H1 (cell line): ENCODE measurements at regions not wholly inside any gene's neighbourhood (a gene's known extent, or its start where the extent isn't known, plus 50 kb on each side); places are given as distances from the start of the nearest gene placed in this dataset.

Experiments used
- CTCF ChIA-PET: fragments of 300-600 bp; sonication (Branson Sonifier 250); formaldehyde crosslinking; loops from one replicate; lab custom pipeline; 2021; ENCODE audit not compliant: partially characterized antibody; lab: Charles Lee
- POLR2A ChIA-PET: fragments of 300-600 bp; sonication (Branson Sonifier 250); formaldehyde crosslinking; loops from one replicate; lab custom pipeline; 2021; ENCODE audit warnings: inconsistent platforms; ENCODE audit not compliant: partially characterized antibody; lab: Charles Lee
- DNase-seq, 2 experiments: peaks; one replicate each; pipeline versions ENCODE4 v3.0.0 to v3.0.0-alpha.2; 2010 to 2022; ENCODE audit warnings: low spot score in 2 of 2, low read depth in 1 of 2, mixed read lengths in 1 of 2
- FAIRE-seq: peaks from 2 replicates; lab custom pipeline; 2011; peaks lifted over from hg19 to GRCh38; lab: Jason Lieb, UNC
- H2AFZ ChIP-seq: 2 replicates; pipeline ENCODE4 v1.8.1; 2012; ENCODE audit warnings: low read length, inconsistent platforms
- H2AK5ac ChIP-seq: 2 replicates; pipeline ENCODE4 v1.6.1; 2013; ENCODE audit warnings: low read depth, low read length
- H2BK120ac ChIP-seq: replicated peaks from 2 replicates; pipeline ENCODE3; 2013; ENCODE audit warnings: low read depth, low read length, inconsistent platforms
- H2BK12ac ChIP-seq: 2 replicates; pipeline ENCODE4 v1.6.1; 2013; ENCODE audit warnings: low read depth, low read length
- H2BK15ac ChIP-seq: 2 replicates; pipeline ENCODE4 v1.6.1; 2013; ENCODE audit warnings: low read length
- H2BK20ac ChIP-seq: 2 replicates; pipeline ENCODE4 v1.6.1; 2013; ENCODE audit warnings: low read length
- H2BK5ac ChIP-seq: 2 replicates; pipeline ENCODE4 v1.6.1; 2013; ENCODE audit warnings: low read depth, low read length
- H3K14ac ChIP-seq: 2 replicates; pipeline ENCODE4 v1.6.1; 2013; ENCODE audit warnings: inconsistent platforms; ENCODE audit not compliant: insufficient read length
- H3K18ac ChIP-seq: 2 replicates; pipeline ENCODE4 v1.6.1; 2013; ENCODE audit warnings: low read length; ENCODE audit errors: extremely low read depth
- H3K23ac ChIP-seq: 2 replicates; pipeline ENCODE4 v1.6.1; 2013; ENCODE audit warnings: inconsistent platforms; ENCODE audit not compliant: insufficient read length
- H3K23me2 ChIP-seq: 2 replicates; pipeline ENCODE4 v1.6.1; 2013; ENCODE audit warnings: low read depth, low read length
- H3K27ac ChIP-seq: 2 replicates; pipeline ENCODE4 v1.6.1; 2011; ENCODE audit warnings: low read depth, low read length, inconsistent platforms
- H3K27me3 ChIP-seq, 4 experiments: replicated peaks in 1 of 4; 1 replicate in 1 of 4; 2 replicates in 3 of 4; pipeline versions ENCODE4 v1.6.1 to v1.8.1; 2011 to 2013; ENCODE audit warnings: low read length in 3 of 4, mild to moderate bottlenecking in 3 of 4, inconsistent platforms in 2 of 4, mixed read lengths in 2 of 4, moderate library complexity in 1 of 4; ENCODE audit not compliant: control insufficient read depth in 3 of 4, insufficient read depth in 3 of 4; ENCODE audit errors: extremely low read depth in 1 of 4
- H3K36me3 ChIP-seq, 4 experiments: 2 replicates each; pipeline versions ENCODE4 v1.6.1 to v1.8.1; 2011 to 2013; ENCODE audit warnings: mild to moderate bottlenecking in 4 of 4, low read length in 3 of 4, moderate library complexity in 2 of 4, control low read depth in 1 of 4, inconsistent platforms in 1 of 4; ENCODE audit not compliant: insufficient read depth in 4 of 4, control insufficient read depth in 2 of 4
- H3K4ac ChIP-seq: replicated peaks from 2 replicates; pipeline ENCODE3; 2013; ENCODE audit warnings: low read length, low read depth, mixed read lengths, inconsistent platforms; ENCODE audit not compliant: insufficient read length
- H3K4me1 ChIP-seq, 4 experiments: replicated peaks in 1 of 4; 1 replicate in 1 of 4; 2 replicates in 3 of 4; pipeline versions ENCODE4 v1.6.1 to v1.8.1; 2011 to 2013; ENCODE audit warnings: low read length in 3 of 4, inconsistent platforms in 2 of 4, mixed read lengths in 1 of 4; ENCODE audit not compliant: insufficient read depth in 4 of 4, control insufficient read depth in 3 of 4
- H3K4me2 ChIP-seq, 2 experiments: 2 replicates each; pipeline versions ENCODE4 v1.6.1 to v1.8.1; 2011 to 2013; ENCODE audit warnings: low read depth in 2 of 2, low read length in 2 of 2, control low read depth in 1 of 2, inconsistent platforms in 1 of 2, mild to moderate bottlenecking in 1 of 2; ENCODE audit not compliant: insufficient read depth in 1 of 2
- H3K4me3 ChIP-seq, 4 experiments: fragments of 200-600, 300-600 bp in 1 of 4; sonication (generic), shearing (Covaris generic), sonication (Bioruptor Twin) in 1 of 4; 2 replicates each; pipeline versions ENCODE4 v1.5.1 to v1.8.1; 2011 to 2016; ENCODE audit warnings: low read length in 4 of 4, low read depth in 3 of 4, control low read depth in 2 of 4, inconsistent platforms in 2 of 4, mild to moderate bottlenecking in 2 of 4, mixed read lengths in 1 of 4, moderate library complexity in 1 of 4; ENCODE audit not compliant: insufficient read depth in 2 of 4; ENCODE audit errors: extremely low read depth in 1 of 4
- H3K56ac ChIP-seq: replicated peaks from 2 replicates; pipeline ENCODE3; 2013; ENCODE audit warnings: low read depth, mild to moderate bottlenecking, mixed read lengths, low read length, inconsistent platforms; ENCODE audit not compliant: insufficient read length
- H3K79me1 ChIP-seq: 2 replicates; pipeline ENCODE4 v1.6.1; 2013; ENCODE audit warnings: low read depth, low read length, control low read depth
- H3K79me2 ChIP-seq, 2 experiments: 2 replicates each; pipeline versions ENCODE4 v1.6.1 to v1.8.1; 2012 to 2013; ENCODE audit warnings: low read length in 2 of 2, mild to moderate bottlenecking in 2 of 2, inconsistent platforms in 1 of 2; ENCODE audit not compliant: insufficient read depth in 2 of 2, control insufficient read depth in 1 of 2
- H3K9ac ChIP-seq, 4 experiments: replicated peaks in 1 of 4; 1 replicate in 1 of 4; 2 replicates in 3 of 4; pipeline versions ENCODE4 v1.6.1 to v1.8.1; 2011 to 2013; ENCODE audit warnings: low read depth in 3 of 4, low read length in 3 of 4, control low read depth in 2 of 4, mild to moderate bottlenecking in 2 of 4, moderate library complexity in 2 of 4, inconsistent platforms in 1 of 4; ENCODE audit errors: extremely low read depth in 1 of 4
- H3K9me3 ChIP-seq, 2 experiments: 2 replicates each; pipeline versions ENCODE4 v1.6.1 to v1.8.1; 2012 to 2013; ENCODE audit warnings: mild to moderate bottlenecking in 2 of 2, moderate library complexity in 2 of 2, control low read depth in 1 of 2, inconsistent platforms in 1 of 2, low read depth in 1 of 2, low read length in 1 of 2, mixed read lengths in 1 of 2; ENCODE audit not compliant: insufficient read depth in 2 of 2
- H4K20me1 ChIP-seq, 2 experiments: replicated peaks in 1 of 2; 2 replicates each; pipeline versions ENCODE3 to v1.8.1; 2011 to 2013; ENCODE audit warnings: inconsistent platforms in 2 of 2, low read length in 2 of 2, mild to moderate bottlenecking in 1 of 2; ENCODE audit not compliant: insufficient read depth in 2 of 2, control insufficient read depth in 1 of 2
- H4K5ac ChIP-seq: 2 replicates; pipeline ENCODE4 v1.6.1; 2013; ENCODE audit warnings: low read length, low read depth, mixed read lengths, inconsistent platforms; ENCODE audit not compliant: insufficient read length
- H4K8ac ChIP-seq: 2 replicates; pipeline ENCODE4 v1.8.0; 2013; ENCODE audit warnings: mild to moderate bottlenecking, moderate library complexity, low read length, inconsistent platforms; ENCODE audit not compliant: insufficient read depth; ENCODE audit errors: extremely low read depth
- H4K91ac ChIP-seq: replicated peaks from 2 replicates; pipeline ENCODE3; 2013; ENCODE audit warnings: low read length, mixed read lengths, inconsistent platforms; ENCODE audit not compliant: insufficient read length
- MAFK ChIP-seq: IDR thresholded peaks from 2 replicates; pipeline ENCODE4 v1.6.1; 2012; ENCODE audit warnings: low read depth, mild to moderate bottlenecking, improper control_type of control experiment, low read length
- ZNF274 ChIP-seq: IDR thresholded peaks from 2 replicates; pipeline ENCODE4 v1.7.0; 2012; ENCODE audit warnings: low read length, borderline replicate concordance; ENCODE audit errors: extremely low read depth
- WGBS, 2 experiments: shearing (Covaris generic) in 1 of 2; methylation state at CpG; one replicate each; pipeline versions ENCODE4 v1.1.6 to v1.1.7; 2013 to 2015; ENCODE audit warnings: low lambda C conversion rate in 2 of 2, mixed read lengths in 2 of 2, inconsistent platforms in 1 of 2, low coverage in 1 of 2, missing lambda C conversion rate in 1 of 2; ENCODE audit not compliant: insufficient replicate concordance in 2 of 2, insufficient coverage in 1 of 2, insufficient read length in 1 of 2; ENCODE audit errors: extremely low coverage in 1 of 2, missing lambda C conversion rate in 1 of 2; 5-methylcytosine and 5-hydroxymethylcytosine counted together
- TF ChIP-seq, protein P1 (sequence below): IDR thresholded peaks from 2 replicates; pipeline ENCODE4 v1.6.1; 2012; ENCODE audit warnings: inconsistent platforms

GRCh38 chr3:16789344-16790120, 95.2 kb upstream of the PLCL2 start:
- H2BK20ac ChIP-seq, result peak overlapping the region; percentile 91
- no peaks in the 10 kb centered on the region for H3K79me2 ChIP-seq
- peak overlapping the region; percentile 19 for H4K5ac ChIP-seq
- peak overlapping the region; percentile 97 for H2BK120ac ChIP-seq
- H3K36me3 ChIP-seq, result no peaks in the 10 kb centered on the region
- no peak overlapping the region for H2AFZ ChIP-seq
- H3K4me2 ChIP-seq, result peak overlapping the region; percentile 9 to 43; a peak in 3 of 4 replicates
- H3K79me1 ChIP-seq, result no peaks in the 10 kb centered on the region
- peak; percentile 60 for FAIRE-seq
- peak overlapping the region; percentile 82 for H2AK5ac ChIP-seq
- H3K23ac ChIP-seq, result no peak overlapping the region
- H3K14ac ChIP-seq, result no peak overlapping the region
- H3K27ac ChIP-seq, result no peak overlapping the region
- H3K4me1 ChIP-seq, result peaks cover 7 to 21% (median 16%) of the 10 kb centered on the region in 4 experiments
- H3K23me2 ChIP-seq, result no peaks in the 10 kb centered on the region
- no peaks in the 10 kb centered on the region for H3K27me3 ChIP-seq
- peak overlapping the region in 1 of 4 experiments; percentile 34; a peak in 1 of 8 replicates for H3K4me3 ChIP-seq
- peak overlapping the region; percentile 86 for H4K91ac ChIP-seq
- H3K18ac ChIP-seq, result peak overlapping the region; percentile 98
- no peaks in the 10 kb centered on the region for H3K9me3 ChIP-seq
- H3K9ac ChIP-seq, result no peak overlapping the region; a peak in 1 of 7 replicates
- H2BK12ac ChIP-seq, result peak overlapping the region; percentile 91
- H4K8ac ChIP-seq, result no peak overlapping the region
- H3K56ac ChIP-seq, result no peak overlapping the region
- ChIA-PET CTCF (interaction anchor here (0.7 to 1.2 kb wide), 4 partner anchors 24 to 189 kb away, joined by 3 to 4 read pairs (median 3); no protein-coding TSS in a partner anchor), POLR2A (interaction anchor here (1.2 kb wide), 1 partner anchor 131 kb away, joined by 5 read pairs; no protein-coding TSS in a partner anchor)
- peak overlapping the region; percentile 40 for H3K4ac ChIP-seq
- no peaks in the 10 kb centered on the region for H4K20me1 ChIP-seq
- peak overlapping the region; percentile 37 for H2BK15ac ChIP-seq
- DNase-seq, result no peak
- TF ChIP-seq MAFK (no peak), ZNF274 (no peak)
- TF ChIP-seq, protein P1, sequence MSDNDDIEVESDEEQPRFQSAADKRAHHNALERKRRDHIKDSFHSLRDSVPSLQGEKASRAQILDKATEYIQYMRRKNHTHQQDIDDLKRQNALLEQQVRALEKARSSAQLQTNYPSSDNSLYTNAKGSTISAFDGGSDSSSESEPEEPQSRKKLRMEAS, result 0 out of 2 replicates have a peak, but pooled peaks have one; percentile 17
- WGBS, 2 experiments, result 60% methylated on average over 3 of the region's 3 CpGs; no CpG with 5 or more reads in 1 of the 2 experiments
- H2BK5ac ChIP-seq, result peak overlapping the region; percentile 91; the same call in 1 of the 2 replicates
